Pancreas (tissue), 10 donors: ENCODE measurements at regions not wholly inside any gene's neighbourhood (a gene's known extent, or its start where the extent isn't known, plus 50 kb on each side); places are given as distances from the start of the nearest gene placed in this dataset.

ENCODE experiments used
- ATAC-seq, 4 donors: fragments of 200-7000 bp; cut with Tn5 transposase; one replicate each; pipeline versions ENCODE4 v1.8.0 to v1.9.1; 2020; ENCODE audit warnings: mild to moderate bottlenecking in 4 of 4, moderate library complexity in 4 of 4
- DNase-seq, 6 donors: peaks; one replicate each; pipeline ENCODE4 v3.0.0-alpha.2; 2020
- FAIRE-seq: peaks from 2 replicates; lab custom pipeline; 2012; peaks lifted over from hg19 to GRCh38; lab: Jason Lieb, UNC
- H3K27ac ChIP-seq, 4 donors: fragments of 200-600 bp; sonication (generic); 1 replicate in 3 of 4; 2 replicates in 1 of 4; pipeline versions ENCODE4 v1.5.0 to v1.8.0; 2020
- H3K27me3 ChIP-seq, 4 donors: fragments of 200-600 bp; one replicate each; pipeline ENCODE4 v1.8.0; 2021
- H3K36me3 ChIP-seq, 3 donors: fragments of 200-600 bp; sonication (generic) in 1 of 3; one replicate each; pipeline versions ENCODE4 v1.5.0 to v1.8.0; 2020 to 2021
- H3K4me1 ChIP-seq, 3 donors: fragments of 200-600 bp; one replicate each; pipeline ENCODE4 v1.8.0; 2021
- H3K4me3 ChIP-seq, 4 donors: fragments of 200-600 bp; sonication (generic) in 2 of 4; one replicate each; pipeline versions ENCODE4 v1.5.0 to v1.8.0; 2020 to 2021
- H3K9me3 ChIP-seq, 4 donors: fragments of 200-600 bp; one replicate each; pipeline ENCODE4 v1.8.0; 2021
- WGBS, 2 donors: extraction: QIAGEN DNeasy Blood & Tissue Kit; methylation state at CpG; one replicate each; pipeline ENCODE4 v1.1.7; 2013; 5-methylcytosine and 5-hydroxymethylcytosine counted together
- intact Hi-C, 3 donors: fragments of 100-400 bp; cut with DNase I; formaldehyde crosslinking; loops; one replicate each; pipeline versions ENCODE4 v1.11.1 to v1.14.2; 2022
- TF ChIP-seq, protein P1 (sequence below), 4 donors: fragments of 200-600 bp; sonication (generic) in 3 of 4; IDR thresholded peaks; one replicate each; pipeline versions ENCODE4 v1.5.0 to v1.8.0; 2021; ENCODE audit warnings: antibody characterized with exemption in 4 of 4
- donor health status: healthy with polysubstance abuse.
- donor health status: DM: no; HTN: no; CAD: no; lungs with moderate emphysema.
- donor health status: DM: no; HTN: no; CAD: no.
- donor health status: control.
- donor health status: control.
- donor health status: Bipolar disorder and iron deficiency.
- donor health status: DM: yes; HTN: yes; CAD: no.
- donor health status: DM: no; HTN: no; CAD: no.
- donor health status: DM: no; HTN: no; CAD: no.
- donor health status: DM: yes; HTN: yes; CAD: no.

DNA sequence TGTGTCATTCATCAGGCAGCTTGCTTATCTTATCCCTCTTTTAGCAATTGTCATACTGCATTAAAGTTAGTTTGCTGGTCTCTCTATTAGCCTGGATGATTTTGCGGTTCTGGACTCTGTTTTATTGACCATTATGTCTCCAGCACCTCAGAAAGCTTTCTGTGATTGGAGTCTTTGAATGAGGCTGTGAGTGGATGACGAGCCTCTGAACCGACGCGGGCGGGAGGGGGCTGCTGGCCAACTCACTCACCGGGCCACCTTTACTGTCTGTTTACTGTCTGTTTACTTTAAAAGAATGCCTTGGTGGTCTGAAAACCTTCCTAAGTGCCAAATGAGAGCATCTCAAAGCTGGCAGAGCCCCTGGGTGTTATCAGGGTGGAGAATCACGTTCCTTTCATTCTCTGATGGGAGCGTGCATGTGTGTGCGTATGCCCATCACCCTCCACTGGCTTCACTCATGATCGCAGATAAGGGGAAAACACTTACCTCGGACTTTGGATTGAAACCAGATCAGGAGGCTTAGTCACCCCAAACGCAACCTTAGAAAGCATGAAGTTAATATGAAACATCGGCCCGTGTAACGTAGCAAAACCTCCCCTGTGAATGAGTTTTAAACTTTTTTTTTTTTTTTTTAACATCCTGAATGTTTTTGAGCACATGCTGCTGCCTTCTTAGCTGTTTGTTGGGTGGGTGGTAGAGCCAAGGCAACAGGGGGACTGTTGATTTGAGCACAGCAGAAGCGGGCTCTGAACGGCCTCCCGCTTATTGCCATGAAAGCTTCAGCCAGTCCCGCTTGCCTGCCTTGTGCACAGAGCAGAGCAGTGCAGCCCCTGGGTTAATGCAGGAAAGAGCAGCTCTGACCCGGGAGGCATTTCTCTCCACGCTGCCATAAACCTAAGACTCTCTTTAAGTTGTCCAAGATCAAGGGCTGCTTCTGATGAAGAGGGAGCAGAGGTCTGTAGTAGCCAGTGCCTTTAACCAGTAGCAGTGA is 173.6 kb downstream of the GADD45G start:
- intact Hi-C loops, result no loop called here
- DNase-seq (no peak), ATAC-seq (peak in 3 of 4 donors; percentile 21 to 73 (median 46)), FAIRE-seq (no peak)
- TF ChIP-seq, protein P1, sequence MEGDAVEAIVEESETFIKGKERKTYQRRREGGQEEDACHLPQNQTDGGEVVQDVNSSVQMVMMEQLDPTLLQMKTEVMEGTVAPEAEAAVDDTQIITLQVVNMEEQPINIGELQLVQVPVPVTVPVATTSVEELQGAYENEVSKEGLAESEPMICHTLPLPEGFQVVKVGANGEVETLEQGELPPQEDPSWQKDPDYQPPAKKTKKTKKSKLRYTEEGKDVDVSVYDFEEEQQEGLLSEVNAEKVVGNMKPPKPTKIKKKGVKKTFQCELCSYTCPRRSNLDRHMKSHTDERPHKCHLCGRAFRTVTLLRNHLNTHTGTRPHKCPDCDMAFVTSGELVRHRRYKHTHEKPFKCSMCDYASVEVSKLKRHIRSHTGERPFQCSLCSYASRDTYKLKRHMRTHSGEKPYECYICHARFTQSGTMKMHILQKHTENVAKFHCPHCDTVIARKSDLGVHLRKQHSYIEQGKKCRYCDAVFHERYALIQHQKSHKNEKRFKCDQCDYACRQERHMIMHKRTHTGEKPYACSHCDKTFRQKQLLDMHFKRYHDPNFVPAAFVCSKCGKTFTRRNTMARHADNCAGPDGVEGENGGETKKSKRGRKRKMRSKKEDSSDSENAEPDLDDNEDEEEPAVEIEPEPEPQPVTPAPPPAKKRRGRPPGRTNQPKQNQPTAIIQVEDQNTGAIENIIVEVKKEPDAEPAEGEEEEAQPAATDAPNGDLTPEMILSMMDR (IDR thresholded peaks at IDR 0.05), result no peak
- Histone ChIP-seq H3K9me3 (no peaks in the 10 kb centered on the region), H3K27ac (no peak overlapping the region), H3K27me3 (no peaks in the 10 kb centered on the region), H3K36me3 (no peaks in the 10 kb centered on the region), H3K4me1 (no peaks in the 10 kb centered on the region), H3K4me3 (no peak overlapping the region)
- 54 to 57% methylated on average over 22 of the region's 22 CpGs for WGBS, 2 donors

DNA sequence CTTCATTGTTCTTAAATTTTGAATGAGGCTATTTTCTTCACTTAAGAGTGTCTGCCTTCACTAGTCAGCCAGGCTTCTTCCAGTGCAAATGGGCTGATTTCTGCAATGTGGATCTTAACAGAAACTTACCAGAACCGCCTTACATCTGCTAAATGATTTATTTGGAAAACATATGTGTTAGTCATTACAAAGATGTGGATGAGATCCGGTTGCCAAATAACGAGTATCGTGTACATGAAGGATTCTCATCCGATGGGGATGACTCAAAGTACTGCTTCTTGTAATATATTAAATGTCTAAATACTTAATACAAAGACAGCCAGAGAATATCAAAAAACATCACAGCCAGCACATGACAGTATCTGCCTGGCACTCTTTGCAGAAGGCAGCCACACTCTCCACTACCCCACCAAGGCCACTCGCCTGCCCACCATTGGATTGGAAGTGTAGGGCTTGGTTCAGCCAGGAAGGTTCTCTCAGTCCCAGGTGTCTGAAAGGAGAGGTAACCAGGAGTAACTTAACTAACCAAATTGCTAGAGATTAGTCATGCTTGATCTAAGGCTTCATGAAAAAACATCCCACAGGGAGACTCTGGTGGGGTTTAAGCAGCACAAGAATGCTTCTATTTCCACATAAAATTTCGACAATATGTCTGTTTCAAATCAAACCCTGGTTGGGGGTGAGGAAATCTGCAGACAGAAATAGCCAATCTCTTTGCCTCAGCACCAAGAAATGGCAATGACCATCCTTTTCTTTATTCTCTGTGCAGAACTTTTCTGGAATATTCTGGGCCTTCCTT is 174.8 kb downstream of the GADD45G start:
- ATAC-seq, result no peak
- no peak for FAIRE-seq
- TF ChIP-seq, protein P1 (IDR thresholded peaks at IDR 0.05), result no peak
- Histone ChIP-seq H3K4me3 (no peak overlapping the region), H3K9me3 (no peaks in the 10 kb centered on the region), H3K4me1 (no peaks in the 10 kb centered on the region), H3K27ac (no peak overlapping the region), H3K36me3 (no peaks in the 10 kb centered on the region), H3K27me3 (no peaks in the 10 kb centered on the region)
- intact Hi-C loops, result no loop called here
- DNase-seq, result no peak
- 84 to 86% methylated on average over 7 of the region's 7 CpGs for WGBS, 2 donors

DNA sequence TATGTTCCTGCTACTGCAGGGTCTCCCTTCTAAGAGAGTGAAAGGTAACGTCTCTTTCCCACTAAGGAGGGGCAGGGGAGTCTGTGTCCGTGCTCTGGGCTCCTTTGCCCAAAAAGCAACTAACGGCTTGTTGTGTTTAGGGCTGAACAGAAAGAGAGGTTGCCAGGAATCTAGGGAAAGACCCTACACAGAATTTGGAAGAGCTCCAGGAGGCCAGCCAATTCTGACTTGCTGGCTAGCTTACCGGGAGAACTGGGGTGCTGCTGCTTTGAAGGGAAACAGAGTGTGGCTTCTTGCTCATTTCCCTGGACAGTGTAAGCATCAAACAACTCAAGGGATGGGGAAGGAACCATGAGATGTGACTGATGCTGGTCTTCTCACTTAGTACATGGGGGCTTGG is 176.1 kb downstream of the GADD45G start:
- Histone ChIP-seq H3K9me3 (no peaks in the 10 kb centered on the region), H3K4me3 (no peak overlapping the region), H3K36me3 (no peaks in the 10 kb centered on the region), H3K4me1 (no peaks in the 10 kb centered on the region), H3K27ac (no peak overlapping the region), H3K27me3 (no peaks in the 10 kb centered on the region)
- no peak for DNase-seq
- 67 to 69% methylated on average over 4 of the region's 4 CpGs for WGBS, 2 donors
- intact Hi-C loops, result no loop called here
- no peak for FAIRE-seq
- no peak for ATAC-seq
- TF ChIP-seq, protein P1 (IDR thresholded peaks at IDR 0.05), result no peak

DNA sequence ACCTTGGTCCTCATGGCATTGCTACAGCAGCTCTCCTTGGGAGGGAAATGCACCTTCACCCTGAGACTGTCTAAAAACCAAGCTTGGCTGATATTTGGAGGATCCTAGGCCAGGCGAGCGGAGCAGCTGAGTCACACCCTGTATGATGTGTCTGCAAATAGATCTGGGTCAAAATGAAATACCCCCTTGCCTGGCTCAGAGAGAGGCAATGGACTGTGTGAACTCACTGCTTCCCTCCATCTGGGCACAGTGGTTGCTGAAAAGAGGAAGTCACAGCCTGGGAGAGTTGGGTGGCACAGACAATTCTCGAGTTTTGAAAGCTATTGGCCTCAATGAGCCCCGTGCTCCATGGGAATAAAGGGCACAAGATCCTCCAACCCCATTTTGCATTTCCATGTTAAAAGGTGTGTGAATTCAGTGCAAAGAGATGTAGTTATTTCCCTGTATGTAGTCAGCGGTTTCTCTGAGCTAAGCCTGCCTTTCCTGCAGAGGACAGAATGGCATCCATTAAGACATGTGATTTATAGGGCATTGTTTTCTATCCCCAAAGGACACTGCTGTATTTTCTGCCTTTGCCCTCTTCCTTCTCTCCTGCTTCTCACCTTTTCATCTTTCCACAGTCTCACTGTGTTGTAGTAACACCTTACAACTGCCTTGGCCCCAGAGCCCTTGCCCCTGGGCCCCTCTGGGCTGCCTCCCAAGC is 177.2 kb downstream of the GADD45G start:
- no peaks in the 10 kb centered on the region for H3K9me3 ChIP-seq
- no peak overlapping the region for H3K27ac ChIP-seq
- no peaks in the 10 kb centered on the region for H3K4me1 ChIP-seq
- H3K36me3 ChIP-seq, result no peaks in the 10 kb centered on the region
- 90 to 92% methylated on average over 5 of the region's 5 CpGs for WGBS, 2 donors
- H3K4me3 ChIP-seq, result no peak overlapping the region
- intact Hi-C loops, result no loop called here
- TF ChIP-seq, protein P1 (IDR thresholded peaks at IDR 0.05), result no peak
- DNase-seq (peak in 1 of 6 donors; percentile 23), FAIRE-seq (no peak), ATAC-seq (peak in 2 of 4 donors; percentile 49 to 66)
- H3K27me3 ChIP-seq, result no peaks in the 10 kb centered on the region
